ENCODE measurements at regions not wholly inside any gene's neighbourhood (a gene's known extent, or its start where the extent isn't known, plus 50 kb on each side); places are given as distances from the start of the nearest gene placed in this dataset.

GRCh38 chr12:46884362-46884761 is 58.6 kb upstream of the SLC38A4 start:
- H3K36me3 Mint-ChIP-seq (ENCODE audit: low read depth) = no peaks in the 10 kb centered on the region
- H3K4me1 Mint-ChIP-seq (ENCODE audit: low read depth) = no peaks in the 10 kb centered on the region
- H3K27me3 Mint-ChIP-seq = peaks cover 9% of the 10 kb centered on the region
- no peak overlapping the region for H3K27ac Mint-ChIP-seq
- no peak overlapping the region for H3K4me3 Mint-ChIP-seq
- H3K9me3 Mint-ChIP-seq = peaks cover 5% of the 10 kb centered on the region

GRCh38 chr12:46886541-46887041 is 60.8 kb upstream of the SLC38A4 start:
- no peaks in the 10 kb centered on the region for H3K4me1 Mint-ChIP-seq (ENCODE audit: low read depth)
- peaks cover 3% of the 10 kb centered on the region for H3K9me3 Mint-ChIP-seq
- no peak overlapping the region for H3K27ac Mint-ChIP-seq
- no peak overlapping the region for H3K4me3 Mint-ChIP-seq
- H3K27me3 Mint-ChIP-seq = peaks cover 4% of the 10 kb centered on the region
- no peaks in the 10 kb centered on the region for H3K36me3 Mint-ChIP-seq (ENCODE audit: low read depth)

GRCh38 chr12:46887870-46888269 is 62.1 kb upstream of the SLC38A4 start:
- H3K27me3 Mint-ChIP-seq = peaks cover 4% of the 10 kb centered on the region
- no peaks in the 10 kb centered on the region for H3K4me1 Mint-ChIP-seq (ENCODE audit: low read depth)
- no peak overlapping the region for H3K27ac Mint-ChIP-seq
- no peak overlapping the region for H3K4me3 Mint-ChIP-seq
- no peaks in the 10 kb centered on the region for H3K9me3 Mint-ChIP-seq
- H3K36me3 Mint-ChIP-seq (ENCODE audit: low read depth) = no peaks in the 10 kb centered on the region

GRCh38 chr12:46888568-46888967 is 62.8 kb upstream of the SLC38A4 start:
- H3K27me3 Mint-ChIP-seq = peaks cover 4% of the 10 kb centered on the region
- no peaks in the 10 kb centered on the region for H3K4me1 Mint-ChIP-seq (ENCODE audit: low read depth)
- H3K27ac Mint-ChIP-seq = no peak overlapping the region
- no peaks in the 10 kb centered on the region for H3K36me3 Mint-ChIP-seq (ENCODE audit: low read depth)
- H3K9me3 Mint-ChIP-seq = no peaks in the 10 kb centered on the region
- no peak overlapping the region for H3K4me3 Mint-ChIP-seq

GRCh38 chr12:46891306-46891705 is 65.5 kb upstream of the SLC38A4 start:
- H3K27ac Mint-ChIP-seq = no peak overlapping the region
- H3K4me1 Mint-ChIP-seq (ENCODE audit: low read depth) = no peaks in the 10 kb centered on the region
- no peak overlapping the region for H3K4me3 Mint-ChIP-seq
- H3K36me3 Mint-ChIP-seq (ENCODE audit: low read depth) = no peaks in the 10 kb centered on the region
- peaks cover 4% of the 10 kb centered on the region for H3K27me3 Mint-ChIP-seq
- no peaks in the 10 kb centered on the region for H3K9me3 Mint-ChIP-seq

GRCh38 chr12:46892034-46892705 is 66.4 kb upstream of the SLC38A4 start:
- no peaks in the 10 kb centered on the region for H3K36me3 Mint-ChIP-seq (ENCODE audit: low read depth)

GRCh38 chr12:46892887-46893286 is 67.1 kb upstream of the SLC38A4 start:
- Mint-ChIP-seq H3K4me3 (no peak overlapping the region), H3K27ac (no peak overlapping the region), H3K27me3 (peaks cover 4% of the 10 kb centered on the region), H3K9me3 (peaks cover 10% of the 10 kb centered on the region), H3K4me1 (ENCODE audit: low read depth) (peaks cover 11% of the 10 kb centered on the region), H3K36me3 (ENCODE audit: low read depth) (no peaks in the 10 kb centered on the region)

More at GRCh38 chr12:46892034-46892705, 66.4 kb upstream of the SLC38A4 start:
- Mint-ChIP-seq H3K9me3 (peaks cover 5% of the 10 kb centered on the region), H3K27ac (no peak overlapping the region), H3K4me1 (ENCODE audit: low read depth) (peaks cover 3% of the 10 kb centered on the region), H3K4me3 (no peak overlapping the region), H3K27me3 (peaks cover 4% of the 10 kb centered on the region)

GRCh38 chr12:46893434-46893833 is 67.6 kb upstream of the SLC38A4 start:
- Mint-ChIP-seq H3K27ac (no peak overlapping the region), H3K4me1 (ENCODE audit: low read depth) (peaks cover 15% of the 10 kb centered on the region), H3K9me3 (peaks cover 11% of the 10 kb centered on the region), H3K36me3 (ENCODE audit: low read depth) (no peaks in the 10 kb centered on the region), H3K4me3 (no peak overlapping the region), H3K27me3 (peaks cover 4% of the 10 kb centered on the region)

- Mint-ChIP-seq H3K27ac (no peak overlapping the region), H3K4me3 (no peak overlapping the region)
Observed at GRCh38 chr12:46895726-46896125, 69.9 kb upstream of the SLC38A4 start.

GRCh38 chr12:46896680-46897079 is 70.9 kb upstream of the SLC38A4 start:
- Mint-ChIP-seq H3K9me3 (peaks cover 11% of the 10 kb centered on the region), H3K4me3 (no peak overlapping the region), H3K4me1 (ENCODE audit: low read depth) (peaks cover 33% of the 10 kb centered on the region), H3K36me3 (ENCODE audit: low read depth) (no peaks in the 10 kb centered on the region), H3K27me3 (peaks cover 8% of the 10 kb centered on the region), H3K27ac (no peak overlapping the region)

More at GRCh38 chr12:46895726-46896125, 69.9 kb upstream of the SLC38A4 start:
- Mint-ChIP-seq H3K9me3 (peaks cover 11% of the 10 kb centered on the region), H3K27me3 (peaks cover 8% of the 10 kb centered on the region), H3K4me1 (ENCODE audit: low read depth) (peaks cover 26% of the 10 kb centered on the region), H3K36me3 (ENCODE audit: low read depth) (no peaks in the 10 kb centered on the region)

- H3K36me3 Mint-ChIP-seq (ENCODE audit: low read depth) = no peaks in the 10 kb centered on the region
- H3K9me3 Mint-ChIP-seq = peaks cover 11% of the 10 kb centered on the region
- H3K4me1 Mint-ChIP-seq (ENCODE audit: low read depth) = peaks cover 33% of the 10 kb centered on the region
- no peak overlapping the region for H3K4me3 Mint-ChIP-seq
- H3K27me3 Mint-ChIP-seq = peaks cover 4% of the 10 kb centered on the region
- H3K27ac Mint-ChIP-seq = no peak overlapping the region
Observed at GRCh38 chr12:46898152-46898931, 72.5 kb upstream of the SLC38A4 start.

- no peaks in the 10 kb centered on the region for H3K36me3 Mint-ChIP-seq (ENCODE audit: low read depth)
- H3K4me3 Mint-ChIP-seq = no peak overlapping the region
Observed at GRCh38 chr12:46898989-46899388, 73.2 kb upstream of the SLC38A4 start.

GRCh38 chr12:46900734-46901463 is 75.1 kb upstream of the SLC38A4 start:
- H3K4me1 Mint-ChIP-seq (ENCODE audit: low read depth) = peaks cover 33% of the 10 kb centered on the region
- no peaks in the 10 kb centered on the region for H3K36me3 Mint-ChIP-seq (ENCODE audit: low read depth)
- H3K9me3 Mint-ChIP-seq = peaks cover 11% of the 10 kb centered on the region
- H3K4me3 Mint-ChIP-seq = no peak overlapping the region
- no peak overlapping the region for H3K27ac Mint-ChIP-seq
- H3K27me3 Mint-ChIP-seq = peaks cover 17% of the 10 kb centered on the region

More at GRCh38 chr12:46898989-46899388, 73.2 kb upstream of the SLC38A4 start:
- peaks cover 33% of the 10 kb centered on the region for H3K4me1 Mint-ChIP-seq (ENCODE audit: low read depth)
- H3K27me3 Mint-ChIP-seq = peaks cover 10% of the 10 kb centered on the region
- H3K27ac Mint-ChIP-seq = no peak overlapping the region
- H3K9me3 Mint-ChIP-seq = peaks cover 11% of the 10 kb centered on the region

- Mint-ChIP-seq H3K36me3 (ENCODE audit: low read depth) (no peaks in the 10 kb centered on the region), H3K27me3 (peaks cover 17% of the 10 kb centered on the region), H3K9me3 (peaks cover 11% of the 10 kb centered on the region), H3K4me3 (no peak overlapping the region), H3K27ac (no peak overlapping the region), H3K4me1 (ENCODE audit: low read depth) (peaks cover 33% of the 10 kb centered on the region)
Observed at GRCh38 chr12:46901464-46902205, 75.8 kb upstream of the SLC38A4 start.
